HEK293 (cell line): ENCODE measurements at regions not wholly inside any gene's neighbourhood (a gene's known extent, or its start where the extent isn't known, plus 50 kb on each side); places are given as distances from the start of the nearest gene placed in this dataset.
"Not testable (repeated sequence)": the region's sequence is repeated elsewhere in the genome, so short reads cannot be mapped to it uniquely, and the experiment has no call there.

Source experiments
- CTCF ChIA-PET: fragments of 350-600 bp; formaldehyde crosslinking; extraction: SDS; loops from one replicate; lab custom pipeline; 2021; ENCODE audit warnings: antibody characterized with exemption; lab: Yijun Ruan, JAX
- POLR2A ChIA-PET: fragments of 300-600 bp; formaldehyde crosslinking; extraction: SDS; loops from one replicate; lab custom pipeline; 2020; ENCODE audit warnings: antibody characterized with exemption, inconsistent platforms; lab: Yijun Ruan, JAX
- H3K27ac ChIP-seq: fragments of 200-500 bp; sonication (Bioruptor generic); 2 replicates; pipeline ENCODE4 v1.5.1; 2014; ENCODE audit warnings: low read depth, low read length, control low read depth, inconsistent platforms; ENCODE audit errors: extremely low read depth
- H3K36me3 ChIP-seq, 2 experiments: fragments of 200-500 bp in 1 of 2; sonication (Bioruptor generic) in 1 of 2; 1 replicate in 1 of 2; 2 replicates in 1 of 2; pipeline ENCODE4 v1.5.1; 2014 to 2017; ENCODE audit warnings: inconsistent platforms in 2 of 2, low read length in 2 of 2; ENCODE audit not compliant: control insufficient read depth in 2 of 2, insufficient read depth in 1 of 2
- H3K4me1 ChIP-seq: fragments of 200-500 bp; sonication (Bioruptor generic); 2 replicates; pipeline ENCODE4 v1.5.1; 2014; ENCODE audit warnings: mild to moderate bottlenecking, low read length, inconsistent platforms; ENCODE audit not compliant: control insufficient read depth, insufficient read depth
- H3K4me3 ChIP-seq: 2 replicates; pipeline ENCODE4 v1.5.1; 2011; ENCODE audit warnings: low read depth, mild to moderate bottlenecking, control low read depth, low read length, moderate library complexity
- H3K9me3 ChIP-seq: fragments of 200-500 bp; sonication (Bioruptor generic); 2 replicates; pipeline ENCODE4 v1.5.1; 2014; ENCODE audit warnings: low read depth, low read length, inconsistent platforms; ENCODE audit not compliant: control insufficient read depth, insufficient read depth
- GFI1B ChIP-seq: fragments of 450-650 bp; formaldehyde crosslinking; IDR thresholded peaks from 2 replicates; pipeline ENCODE4 v1.5.1; 2016; ENCODE audit warnings: missing biosample characterization, missing genetic modification characterization
- GLI4 ChIP-seq: fragments of 450-650 bp; formaldehyde crosslinking; IDR thresholded peaks from 2 replicates; pipeline ENCODE4 v1.5.1; 2016; ENCODE audit warnings: missing biosample characterization, missing genetic modification characterization
- KLF16 ChIP-seq: fragments of 450-650 bp; formaldehyde crosslinking; IDR thresholded peaks from 2 replicates; pipeline ENCODE4 v1.5.1; 2017; ENCODE audit warnings: missing biosample characterization, missing genetic modification characterization
- PRDM1 ChIP-seq: fragments of 450-650 bp; formaldehyde crosslinking; IDR thresholded peaks from 2 replicates; pipeline ENCODE4; 2016; ENCODE audit warnings: missing biosample characterization, missing genetic modification characterization
- SETDB1 ChIP-seq: IDR thresholded peaks from one replicate; pipeline ENCODE4 v1.6.1; 2017; ENCODE audit warnings: mild to moderate bottlenecking, low read length, moderate library complexity, mixed read lengths; ENCODE audit not compliant: insufficient read length
- TCF7L2 ChIP-seq: IDR thresholded peaks from 2 replicates; pipeline ENCODE4 v1.6.1; 2011; ENCODE audit warnings: low read depth, mild to moderate bottlenecking, inconsistent platforms, low read length, moderate library complexity, borderline replicate concordance
- ZBTB20 ChIP-seq: fragments of 450-650 bp; formaldehyde crosslinking; IDR thresholded peaks from 2 replicates; pipeline ENCODE4 v1.5.1; 2016; ENCODE audit warnings: missing biosample characterization, missing genetic modification characterization
- ZBTB48 ChIP-seq: fragments of 450-650 bp; formaldehyde crosslinking; IDR thresholded peaks from 2 replicates; pipeline ENCODE4 v1.5.1; 2016; ENCODE audit warnings: missing biosample characterization, missing genetic modification characterization
- ZFHX2 ChIP-seq: fragments of 450-650 bp; formaldehyde crosslinking; conservative IDR thresholded peaks from 2 replicates; pipeline ENCODE4 v1.5.1; 2016; ENCODE audit warnings: missing biosample characterization, missing genetic modification characterization
- ZFP69B ChIP-seq: fragments of 450-650 bp; formaldehyde crosslinking; IDR thresholded peaks from 2 replicates; pipeline ENCODE4 v1.5.1; 2016; ENCODE audit warnings: missing biosample characterization, missing genetic modification characterization
- ZNF121 ChIP-seq: fragments of 450-650 bp; formaldehyde crosslinking; IDR thresholded peaks from 2 replicates; pipeline ENCODE4 v1.5.1; 2016; ENCODE audit warnings: missing biosample characterization, missing genetic modification characterization
- ZNF214 ChIP-seq: fragments of 450-650 bp; formaldehyde crosslinking; IDR thresholded peaks from 2 replicates; pipeline ENCODE4 v1.5.1; 2017; ENCODE audit warnings: missing biosample characterization, mild to moderate bottlenecking, missing genetic modification characterization, borderline replicate concordance
- ZNF24 ChIP-seq: fragments of 450-650 bp; formaldehyde crosslinking; IDR thresholded peaks from 2 replicates; pipeline ENCODE4 v1.5.1; 2016; ENCODE audit warnings: missing biosample characterization, missing genetic modification characterization
- ZNF292 ChIP-seq: fragments of 450-650 bp; formaldehyde crosslinking; IDR thresholded peaks from 2 replicates; pipeline ENCODE4 v1.5.1; 2016; ENCODE audit warnings: low read depth, missing biosample characterization, missing genetic modification characterization, borderline replicate concordance
- ZNF341 ChIP-seq: fragments of 450-650 bp; formaldehyde crosslinking; IDR thresholded peaks from 2 replicates; pipeline ENCODE4; 2016; ENCODE audit warnings: low read depth, missing biosample characterization, missing genetic modification characterization
- ZNF366 ChIP-seq: fragments of 450-650 bp; formaldehyde crosslinking; conservative IDR thresholded peaks from 2 replicates; pipeline ENCODE4 v1.5.1; 2016; ENCODE audit warnings: missing biosample characterization, missing genetic modification characterization
- ZNF37A ChIP-seq: fragments of 450-650 bp; IDR thresholded peaks from 2 replicates; pipeline ENCODE4 v1.5.1; 2018; ENCODE audit warnings: missing biosample characterization, missing genetic modification characterization
- ZNF623 ChIP-seq: fragments of 450-650 bp; formaldehyde crosslinking; IDR thresholded peaks from 2 replicates; pipeline ENCODE4 v1.5.1; 2016; ENCODE audit warnings: missing biosample characterization, missing genetic modification characterization
- ZNF629 ChIP-seq: fragments of 450-650 bp; formaldehyde crosslinking; IDR thresholded peaks from 2 replicates; pipeline ENCODE4 v1.5.1; 2017; ENCODE audit warnings: missing biosample characterization, missing genetic modification characterization
- ZNF747 ChIP-seq: fragments of 450-650 bp; formaldehyde crosslinking; IDR thresholded peaks from 2 replicates; pipeline ENCODE4 v1.5.1; 2016; ENCODE audit warnings: missing biosample characterization, missing genetic modification characterization
- ZNF777 ChIP-seq: fragments of 450-650 bp; formaldehyde crosslinking; IDR thresholded peaks from 2 replicates; pipeline ENCODE4 v1.5.1; 2017; ENCODE audit warnings: missing biosample characterization, missing genetic modification characterization, borderline replicate concordance
- ZNF837 ChIP-seq: fragments of 450-650 bp; formaldehyde crosslinking; IDR thresholded peaks from 2 replicates; pipeline ENCODE4 v1.5.1; 2016; ENCODE audit warnings: missing biosample characterization, missing genetic modification characterization
- ZSCAN16 ChIP-seq: fragments of 450-650 bp; formaldehyde crosslinking; IDR thresholded peaks from 2 replicates; pipeline ENCODE4 v1.5.1; 2016; ENCODE audit warnings: missing biosample characterization, missing genetic modification characterization
- TF ChIP-seq, protein P1 (sequence below): fragments of 450-650 bp; formaldehyde crosslinking; IDR thresholded peaks from 2 replicates; pipeline ENCODE4 v1.5.1; 2016; ENCODE audit warnings: missing biosample characterization, missing genetic modification characterization
- TF ChIP-seq, protein P2 (sequence below): fragments of 450-650 bp; formaldehyde crosslinking; IDR thresholded peaks from 2 replicates; pipeline ENCODE4 v1.5.1; 2016; ENCODE audit warnings: missing biosample characterization, missing genetic modification characterization
- TF ChIP-seq, protein P3 (sequence below): fragments of 450-650 bp; formaldehyde crosslinking; IDR thresholded peaks from 2 replicates; pipeline ENCODE4 v1.5.1; 2016; ENCODE audit warnings: missing biosample characterization, missing genetic modification characterization

DNA sequence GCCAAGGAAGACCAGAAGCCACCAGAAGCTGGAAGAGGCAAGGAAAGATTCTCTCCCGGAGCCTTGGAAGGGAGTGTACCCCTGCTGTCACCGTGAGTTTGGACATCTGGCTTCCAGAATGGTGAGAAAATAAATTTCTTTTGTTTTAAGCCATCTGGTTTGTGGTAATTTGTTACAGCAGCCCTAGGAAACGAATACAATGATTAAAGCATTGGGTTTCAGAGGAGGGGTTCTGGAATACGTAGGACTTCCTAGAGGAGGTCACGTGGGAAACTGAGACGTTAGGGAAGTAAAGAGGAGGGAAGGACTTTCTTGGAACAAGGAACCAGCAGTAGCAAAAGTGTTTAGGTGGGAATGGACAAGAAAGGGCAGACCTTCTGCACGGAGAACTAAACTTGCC is 377.7 kb downstream of the IL20RB start:
- CTCF ChIA-PET: no interaction called here
- no peak overlapping the region for H3K27ac ChIP-seq
- H3K4me3 ChIP-seq: no peak overlapping the region
- H3K9me3 ChIP-seq: no peaks in the 10 kb centered on the region
- POLR2A ChIA-PET: no interaction called here
- TF ChIP-seq ZNF292 (tag by site-specific recombination): no peak
- TF ChIP-seq ZNF366: no peak
- no peak for TF ChIP-seq ZNF341 (tag by site-specific recombination)
- TF ChIP-seq TCF7L2: no peak
- no peak for TF ChIP-seq ZNF37A (tag by site-specific recombination)
- TF ChIP-seq GFI1B (tag by site-specific recombination): no peak
- TF ChIP-seq, protein P1, sequence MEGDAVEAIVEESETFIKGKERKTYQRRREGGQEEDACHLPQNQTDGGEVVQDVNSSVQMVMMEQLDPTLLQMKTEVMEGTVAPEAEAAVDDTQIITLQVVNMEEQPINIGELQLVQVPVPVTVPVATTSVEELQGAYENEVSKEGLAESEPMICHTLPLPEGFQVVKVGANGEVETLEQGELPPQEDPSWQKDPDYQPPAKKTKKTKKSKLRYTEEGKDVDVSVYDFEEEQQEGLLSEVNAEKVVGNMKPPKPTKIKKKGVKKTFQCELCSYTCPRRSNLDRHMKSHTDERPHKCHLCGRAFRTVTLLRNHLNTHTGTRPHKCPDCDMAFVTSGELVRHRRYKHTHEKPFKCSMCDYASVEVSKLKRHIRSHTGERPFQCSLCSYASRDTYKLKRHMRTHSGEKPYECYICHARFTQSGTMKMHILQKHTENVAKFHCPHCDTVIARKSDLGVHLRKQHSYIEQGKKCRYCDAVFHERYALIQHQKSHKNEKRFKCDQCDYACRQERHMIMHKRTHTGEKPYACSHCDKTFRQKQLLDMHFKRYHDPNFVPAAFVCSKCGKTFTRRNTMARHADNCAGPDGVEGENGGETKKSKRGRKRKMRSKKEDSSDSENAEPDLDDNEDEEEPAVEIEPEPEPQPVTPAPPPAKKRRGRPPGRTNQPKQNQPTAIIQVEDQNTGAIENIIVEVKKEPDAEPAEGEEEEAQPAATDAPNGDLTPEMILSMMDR (tag by site-specific recombination): no peak
- TF ChIP-seq, protein P2, sequence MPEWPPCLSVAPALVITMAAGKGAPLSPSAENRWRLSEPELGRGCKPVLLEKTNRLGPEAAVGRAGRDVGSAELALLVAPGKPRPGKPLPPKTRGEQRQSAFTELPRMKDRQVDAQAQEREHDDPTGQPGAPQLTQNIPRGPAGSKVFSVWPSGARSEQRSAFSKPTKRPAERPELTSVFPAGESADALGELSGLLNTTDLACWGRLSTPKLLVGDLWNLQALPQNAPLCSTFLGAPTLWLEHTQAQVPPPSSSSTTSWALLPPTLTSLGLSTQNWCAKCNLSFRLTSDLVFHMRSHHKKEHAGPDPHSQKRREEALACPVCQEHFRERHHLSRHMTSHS (tag by site-specific recombination): no peak
- TF ChIP-seq ZBTB20: no peak
- no peaks in the 10 kb centered on the region for H3K4me1 ChIP-seq
- H3K36me3 ChIP-seq: no peaks in the 10 kb centered on the region

DNA sequence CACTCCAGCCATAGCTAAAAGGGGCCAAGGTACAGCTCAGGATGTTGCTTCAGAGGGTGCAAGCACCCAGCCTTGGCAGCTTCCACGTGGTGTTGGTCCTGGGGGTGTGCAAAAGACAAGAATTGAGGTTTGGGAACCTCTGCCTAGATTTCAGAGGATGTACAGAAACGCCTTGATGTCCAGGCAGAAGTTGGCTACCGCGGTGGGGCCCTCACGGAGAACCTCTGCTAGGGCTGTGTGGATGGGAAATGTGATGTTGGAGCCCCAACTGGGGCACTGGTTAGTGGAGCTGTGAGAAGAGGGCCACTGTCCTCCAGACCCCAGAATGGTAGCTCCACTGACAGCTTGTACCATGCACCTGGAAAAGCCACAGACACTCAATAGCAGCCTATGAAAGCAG is 380.6 kb downstream of the IL20RB start:
- H3K4me3 ChIP-seq, H3K4me1 ChIP-seq, POLR2A ChIA-PET, H3K9me3 ChIP-seq, H3K36me3 ChIP-seq, CTCF ChIA-PET, H3K27ac ChIP-seq: not testable (repeated sequence)
- peak; percentile 45 for TF ChIP-seq SETDB1

DNA sequence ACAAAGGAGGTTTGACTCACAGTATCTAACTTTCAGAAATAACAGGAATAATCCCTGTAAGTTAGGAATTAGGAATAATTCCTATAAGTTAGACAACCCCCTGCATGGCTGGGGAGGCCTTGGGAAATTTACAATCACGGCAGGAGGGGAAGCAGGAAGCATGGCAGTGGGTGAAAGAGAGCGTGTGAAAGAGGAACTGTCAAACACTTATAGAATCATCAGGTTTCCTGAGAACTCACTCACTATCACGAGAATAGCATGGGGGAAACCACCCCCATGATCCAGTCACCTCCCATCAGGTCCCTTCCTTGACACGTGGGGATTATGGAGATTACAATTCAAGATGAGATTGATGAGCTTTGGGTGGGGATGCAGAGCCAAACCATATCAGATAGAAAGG is 385.5 kb downstream of the IL20RB start:
- CTCF ChIA-PET: no interaction called here

DNA sequence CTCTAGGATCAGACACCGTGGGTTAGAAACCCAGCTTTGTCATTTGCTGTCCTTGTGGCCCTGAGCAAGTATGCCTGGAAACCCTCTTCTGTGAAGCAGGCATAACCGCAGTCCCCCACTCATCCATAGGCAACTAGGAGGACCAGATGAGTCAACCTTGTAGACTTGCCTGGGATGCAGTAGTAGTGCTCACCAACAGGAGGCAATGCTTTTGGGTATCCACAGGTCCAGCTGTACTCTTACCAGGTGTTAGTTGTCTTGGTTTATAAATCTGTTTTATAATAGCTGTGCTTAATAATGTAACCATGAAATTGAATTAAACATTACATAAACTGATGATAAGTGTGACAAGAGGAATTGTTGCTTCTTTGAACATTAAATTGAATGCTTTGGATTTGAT is 389.3 kb downstream of the IL20RB start:
- H3K9me3 ChIP-seq: no peaks in the 10 kb centered on the region
- H3K4me1 ChIP-seq: no peaks in the 10 kb centered on the region
- H3K36me3 ChIP-seq: no peaks in the 10 kb centered on the region
- POLR2A ChIA-PET: no interaction called here
- CTCF ChIA-PET: no interaction called here
- H3K4me3 ChIP-seq: no peak overlapping the region
- no peak for TF ChIP-seq ZFHX2 (tag by site-specific recombination)
- no peak for TF ChIP-seq ZNF623 (tag by site-specific recombination)
- no peak for TF ChIP-seq ZNF37A (tag by site-specific recombination)
- no peak for TF ChIP-seq ZNF629 (tag by site-specific recombination)
- no peak for TF ChIP-seq ZBTB48 (tag by site-specific recombination)
- TF ChIP-seq, protein P3, sequence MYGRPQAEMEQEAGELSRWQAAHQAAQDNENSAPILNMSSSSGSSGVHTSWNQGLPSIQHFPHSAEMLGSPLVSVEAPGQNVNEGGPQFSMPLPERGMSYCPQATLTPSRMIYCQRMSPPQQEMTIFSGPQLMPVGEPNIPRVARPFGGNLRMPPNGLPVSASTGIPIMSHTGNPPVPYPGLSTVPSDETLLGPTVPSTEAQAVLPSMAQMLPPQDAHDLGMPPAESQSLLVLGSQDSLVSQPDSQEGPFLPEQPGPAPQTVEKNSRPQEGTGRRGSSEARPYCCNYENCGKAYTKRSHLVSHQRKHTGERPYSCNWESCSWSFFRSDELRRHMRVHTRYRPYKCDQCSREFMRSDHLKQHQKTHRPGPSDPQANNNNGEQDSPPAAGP (tag by site-specific recombination): no peak
- TF ChIP-seq ZNF214 (tag by site-specific recombination): no peak
- no peak for TF ChIP-seq ZFP69B (tag by site-specific recombination)
- TF ChIP-seq, protein P2 (tag by site-specific recombination): no peak
- TF ChIP-seq KLF16 (tag by site-specific recombination): no peak
- no peak for TF ChIP-seq GLI4 (tag by site-specific recombination)
- TF ChIP-seq ZNF121 (tag by site-specific recombination): no peak
- no peak for TF ChIP-seq ZNF777 (tag by site-specific recombination)
- no peak for TF ChIP-seq ZNF24 (tag by site-specific recombination)
- no peak for TF ChIP-seq PRDM1
- no peak for TF ChIP-seq ZNF837 (tag by site-specific recombination)
- no peak for TF ChIP-seq ZNF292 (tag by site-specific recombination)
- no peak for TF ChIP-seq ZNF341 (tag by site-specific recombination)
- no peak for TF ChIP-seq ZSCAN16 (tag by site-specific recombination)
- H3K27ac ChIP-seq: no peak overlapping the region

More for the DNA sequence above, 385.5 kb downstream of the IL20RB start:
- H3K9me3 ChIP-seq: no peaks in the 10 kb centered on the region
- no peaks in the 10 kb centered on the region for H3K36me3 ChIP-seq
- no peaks in the 10 kb centered on the region for H3K4me1 ChIP-seq
- TF ChIP-seq ZNF747 (tag by site-specific recombination): no peak
- POLR2A ChIA-PET: no interaction called here
- no peak overlapping the region for H3K4me3 ChIP-seq
- H3K27ac ChIP-seq: no peak overlapping the region
